ENCODE measurements at regions not wholly inside any gene's neighbourhood (a gene's known extent, or its start where the extent isn't known, plus 50 kb on each side); places are given as distances from the start of the nearest gene placed in this dataset.

DNA sequence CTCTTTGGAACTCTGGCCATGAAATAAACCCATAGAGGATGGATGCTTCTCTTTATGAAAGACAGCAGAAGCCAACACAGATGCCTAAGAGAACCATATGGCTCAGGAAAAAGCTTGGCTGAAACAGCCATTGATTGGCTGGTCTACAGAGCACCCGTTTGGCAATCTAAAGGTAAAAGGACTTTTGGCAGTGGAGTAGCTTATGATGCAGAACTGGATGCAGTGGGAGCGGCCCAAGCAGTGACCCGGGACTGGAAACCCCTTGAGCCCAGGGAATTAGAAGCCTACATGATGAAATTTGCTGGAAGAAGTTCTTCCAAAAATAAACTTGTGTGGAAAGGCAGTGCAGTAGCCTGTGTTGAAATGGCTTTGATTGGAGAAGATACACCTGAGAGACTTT lies 360.2 kb downstream of the NR2F2 start:
- TF ChIP-seq RCOR1 (IDR thresholded peaks at IDR 0.05; ENCODE audit: insufficient replicate concordance, low read length), result no peak
- TF ChIP-seq, protein P1, sequence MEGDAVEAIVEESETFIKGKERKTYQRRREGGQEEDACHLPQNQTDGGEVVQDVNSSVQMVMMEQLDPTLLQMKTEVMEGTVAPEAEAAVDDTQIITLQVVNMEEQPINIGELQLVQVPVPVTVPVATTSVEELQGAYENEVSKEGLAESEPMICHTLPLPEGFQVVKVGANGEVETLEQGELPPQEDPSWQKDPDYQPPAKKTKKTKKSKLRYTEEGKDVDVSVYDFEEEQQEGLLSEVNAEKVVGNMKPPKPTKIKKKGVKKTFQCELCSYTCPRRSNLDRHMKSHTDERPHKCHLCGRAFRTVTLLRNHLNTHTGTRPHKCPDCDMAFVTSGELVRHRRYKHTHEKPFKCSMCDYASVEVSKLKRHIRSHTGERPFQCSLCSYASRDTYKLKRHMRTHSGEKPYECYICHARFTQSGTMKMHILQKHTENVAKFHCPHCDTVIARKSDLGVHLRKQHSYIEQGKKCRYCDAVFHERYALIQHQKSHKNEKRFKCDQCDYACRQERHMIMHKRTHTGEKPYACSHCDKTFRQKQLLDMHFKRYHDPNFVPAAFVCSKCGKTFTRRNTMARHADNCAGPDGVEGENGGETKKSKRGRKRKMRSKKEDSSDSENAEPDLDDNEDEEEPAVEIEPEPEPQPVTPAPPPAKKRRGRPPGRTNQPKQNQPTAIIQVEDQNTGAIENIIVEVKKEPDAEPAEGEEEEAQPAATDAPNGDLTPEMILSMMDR (conservative IDR thresholded peaks at IDR 0.05; ENCODE audit: low read depth, low read length), result no peak
- TF ChIP-seq, protein P2, sequence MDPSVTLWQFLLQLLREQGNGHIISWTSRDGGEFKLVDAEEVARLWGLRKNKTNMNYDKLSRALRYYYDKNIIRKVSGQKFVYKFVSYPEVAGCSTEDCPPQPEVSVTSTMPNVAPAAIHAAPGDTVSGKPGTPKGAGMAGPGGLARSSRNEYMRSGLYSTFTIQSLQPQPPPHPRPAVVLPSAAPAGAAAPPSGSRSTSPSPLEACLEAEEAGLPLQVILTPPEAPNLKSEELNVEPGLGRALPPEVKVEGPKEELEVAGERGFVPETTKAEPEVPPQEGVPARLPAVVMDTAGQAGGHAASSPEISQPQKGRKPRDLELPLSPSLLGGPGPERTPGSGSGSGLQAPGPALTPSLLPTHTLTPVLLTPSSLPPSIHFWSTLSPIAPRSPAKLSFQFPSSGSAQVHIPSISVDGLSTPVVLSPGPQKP (IDR thresholded peaks at IDR 0.05; ENCODE audit: borderline replicate concordance, low read depth, low read length), result no peak
- TF ChIP-seq RFX5 (IDR thresholded peaks at IDR 0.05; ENCODE audit: low read depth, low read length), result no peak
- TF ChIP-seq POLR2A (IDR thresholded peaks at IDR 0.05; ENCODE audit: low read depth, low read length), result no peak
- TF ChIP-seq MAZ (IDR thresholded peaks at IDR 0.05; ENCODE audit: borderline replicate concordance, low read depth, low read length), result no peak
- no peak for TF ChIP-seq RAD21 (IDR thresholded peaks at IDR 0.05; ENCODE audit: low read length)
- TF ChIP-seq CEBPB (IDR thresholded peaks at IDR 0.05; ENCODE audit: low read depth, low read length), result no peak
- TF ChIP-seq BHLHE40 (IDR thresholded peaks at IDR 0.05; ENCODE audit: low read depth, low read length), result no peak
- TF ChIP-seq MAFK (IDR thresholded peaks at IDR 0.05; ENCODE audit: low read depth, low read length), result no peak
- no peak for TF ChIP-seq FOS (IDR thresholded peaks at IDR 0.05; ENCODE audit: low read depth, low read length)
- no peak for TF ChIP-seq NFE2L2 (IDR thresholded peaks at IDR 0.05; ENCODE audit: low read depth, low read length)
- no peak for TF ChIP-seq CHD1 (IDR thresholded peaks at IDR 0.05; ENCODE audit: low read depth, low read length)

All from IMR-90 (cell line).